LNCaP clone FGC (cell line): ENCODE measurements at regions not wholly inside any gene's neighbourhood (a gene's known extent, or its start where the extent isn't known, plus 50 kb on each side); places are given as distances from the start of the nearest gene placed in this dataset.

Experiments
- DNase-seq: peaks from one replicate; pipeline ENCODE4 v3.0.0-alpha.2; 2011; ENCODE audit warnings: low read depth
- H3K4me3 ChIP-seq: 2 replicates; pipeline ENCODE4 v1.5.1; 2011; ENCODE audit warnings: mild to moderate bottlenecking, low read depth, low read length, control low read depth
- TF ChIP-seq, protein P1 (sequence below): IDR thresholded peaks from 2 replicates; pipeline ENCODE4 v1.5.1; 2012; ENCODE audit warnings: mild to moderate bottlenecking; ENCODE audit not compliant: control insufficient read depth, insufficient read depth; ENCODE audit errors: extremely low read depth

GRCh38 chr13:37416291-37417059 lies 182.1 kb downstream of the POSTN start:
- TF ChIP-seq, protein P1, sequence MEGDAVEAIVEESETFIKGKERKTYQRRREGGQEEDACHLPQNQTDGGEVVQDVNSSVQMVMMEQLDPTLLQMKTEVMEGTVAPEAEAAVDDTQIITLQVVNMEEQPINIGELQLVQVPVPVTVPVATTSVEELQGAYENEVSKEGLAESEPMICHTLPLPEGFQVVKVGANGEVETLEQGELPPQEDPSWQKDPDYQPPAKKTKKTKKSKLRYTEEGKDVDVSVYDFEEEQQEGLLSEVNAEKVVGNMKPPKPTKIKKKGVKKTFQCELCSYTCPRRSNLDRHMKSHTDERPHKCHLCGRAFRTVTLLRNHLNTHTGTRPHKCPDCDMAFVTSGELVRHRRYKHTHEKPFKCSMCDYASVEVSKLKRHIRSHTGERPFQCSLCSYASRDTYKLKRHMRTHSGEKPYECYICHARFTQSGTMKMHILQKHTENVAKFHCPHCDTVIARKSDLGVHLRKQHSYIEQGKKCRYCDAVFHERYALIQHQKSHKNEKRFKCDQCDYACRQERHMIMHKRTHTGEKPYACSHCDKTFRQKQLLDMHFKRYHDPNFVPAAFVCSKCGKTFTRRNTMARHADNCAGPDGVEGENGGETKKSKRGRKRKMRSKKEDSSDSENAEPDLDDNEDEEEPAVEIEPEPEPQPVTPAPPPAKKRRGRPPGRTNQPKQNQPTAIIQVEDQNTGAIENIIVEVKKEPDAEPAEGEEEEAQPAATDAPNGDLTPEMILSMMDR, result no peak
- no peak for DNase-seq
- no peak overlapping the region for H3K4me3 ChIP-seq

DNA sequence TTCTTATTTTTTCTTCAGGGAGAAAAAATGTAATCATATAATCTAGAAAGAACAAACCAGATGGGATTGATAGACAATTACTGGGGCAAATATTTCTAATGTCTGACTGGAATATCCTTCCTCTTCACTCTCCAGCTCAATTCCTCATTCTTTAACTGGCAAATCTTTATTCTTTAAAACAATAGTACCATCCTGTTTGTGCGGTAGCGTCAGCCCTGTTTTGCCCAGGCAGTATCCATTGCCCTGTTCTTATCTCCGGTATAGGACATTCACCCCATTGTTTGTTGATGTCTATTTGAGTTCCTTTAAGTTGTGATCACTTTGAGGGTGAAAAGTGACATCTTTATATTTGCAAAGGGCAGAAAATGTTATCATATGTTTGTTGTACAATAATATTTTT lies 185.4 kb downstream of the POSTN start:
- no peak overlapping the region for H3K4me3 ChIP-seq
- TF ChIP-seq, protein P1, result no peak
- DNase-seq, result no peak

- H3K4me3 ChIP-seq, result no peak overlapping the region
- TF ChIP-seq, protein P1, result no peak
- no peak for DNase-seq
These were observed 186.2 kb downstream of the POSTN start for GRCh38 chr13:37412241-37412921.

DNA sequence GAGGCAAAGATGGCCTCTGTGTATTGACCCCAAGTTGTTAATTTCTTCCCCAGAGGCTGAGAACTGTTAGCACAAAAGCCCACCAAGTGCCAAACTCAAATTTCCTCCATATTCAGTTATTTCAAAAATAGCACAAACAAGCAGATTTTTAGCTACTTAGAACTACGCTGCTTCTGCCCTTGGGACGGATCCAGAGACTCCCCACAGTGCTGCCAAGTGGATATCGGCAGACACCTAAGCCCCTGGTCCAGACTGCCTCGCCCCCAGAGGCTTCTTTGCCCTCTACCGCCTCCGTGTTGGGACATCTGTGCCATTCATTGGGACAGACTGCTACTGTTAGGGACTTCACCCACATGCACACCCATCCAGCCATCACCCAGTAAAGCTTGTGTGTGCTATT lies 188.3 kb downstream of the POSTN start:
- no peak for DNase-seq
- no peak overlapping the region for H3K4me3 ChIP-seq
- TF ChIP-seq, protein P1, result no peak

- TF ChIP-seq, protein P1, result no peak
- no peak for DNase-seq
- H3K4me3 ChIP-seq, result no peak overlapping the region
These were observed 188.8 kb downstream of the POSTN start for GRCh38 chr13:37409756-37410155.

- DNase-seq, result no peak
- TF ChIP-seq, protein P1, result no peak
- H3K4me3 ChIP-seq, result no peak overlapping the region
These were observed 191.4 kb downstream of the POSTN start for GRCh38 chr13:37407156-37407555.

GRCh38 chr13:37406031-37406430 lies 192.5 kb downstream of the POSTN start:
- TF ChIP-seq, protein P1, result no peak
- H3K4me3 ChIP-seq, result no peak overlapping the region
- DNase-seq, result no peak
